ENCODE measurements at regions not wholly inside any gene's neighbourhood (a gene's known extent, or its start where the extent isn't known, plus 50 kb on each side); places are given as distances from the start of the nearest gene placed in this dataset.

DNA sequence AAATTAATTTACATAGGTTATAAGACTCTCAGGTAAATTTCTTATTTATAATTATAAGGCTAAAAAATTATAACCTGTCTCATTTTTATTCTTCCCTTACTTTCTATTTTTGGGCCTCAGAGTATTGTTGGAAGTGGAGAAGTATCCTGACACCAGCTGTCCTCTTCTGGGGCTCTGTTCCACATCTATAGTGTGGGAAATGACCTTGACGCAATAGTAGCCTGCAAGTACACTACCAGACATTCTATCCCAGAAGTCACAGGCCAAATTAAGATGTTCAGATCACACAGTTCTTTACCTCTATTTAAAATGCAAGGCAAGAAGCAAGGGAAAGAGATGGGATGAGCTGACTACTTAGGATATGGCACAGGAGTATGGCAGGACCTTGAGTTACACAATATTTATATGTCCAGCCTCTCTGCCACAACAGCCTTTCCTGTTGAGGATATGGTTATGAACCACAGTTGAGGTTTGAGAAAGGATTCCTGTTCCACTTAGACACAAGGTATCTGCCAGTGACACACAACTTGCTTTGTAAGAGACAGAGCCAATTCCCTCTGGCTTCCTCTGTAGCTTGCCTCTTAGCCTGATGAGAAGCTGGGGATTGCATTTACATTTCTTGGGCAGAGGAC, 158.0 kb upstream of the IL12A start:
- Histone ChIP-seq H3K9me3 (no peaks in the 10 kb centered on the region), H3K27me3 (replicated peaks; ENCODE audit: insufficient read depth) (no peaks in the 10 kb centered on the region), H3K27ac (no peak overlapping the region), H3K36me3 (no peaks in the 10 kb centered on the region), H3K4me1 (replicated peaks) (no peaks in the 10 kb centered on the region), H3K4me3 (no peak overlapping the region)
- 89% methylated on average over 1 of the region's 1 CpG for WGBS
- no peak for DNase-seq (ENCODE audit: low spot score)
- TF ChIP-seq, protein P1, sequence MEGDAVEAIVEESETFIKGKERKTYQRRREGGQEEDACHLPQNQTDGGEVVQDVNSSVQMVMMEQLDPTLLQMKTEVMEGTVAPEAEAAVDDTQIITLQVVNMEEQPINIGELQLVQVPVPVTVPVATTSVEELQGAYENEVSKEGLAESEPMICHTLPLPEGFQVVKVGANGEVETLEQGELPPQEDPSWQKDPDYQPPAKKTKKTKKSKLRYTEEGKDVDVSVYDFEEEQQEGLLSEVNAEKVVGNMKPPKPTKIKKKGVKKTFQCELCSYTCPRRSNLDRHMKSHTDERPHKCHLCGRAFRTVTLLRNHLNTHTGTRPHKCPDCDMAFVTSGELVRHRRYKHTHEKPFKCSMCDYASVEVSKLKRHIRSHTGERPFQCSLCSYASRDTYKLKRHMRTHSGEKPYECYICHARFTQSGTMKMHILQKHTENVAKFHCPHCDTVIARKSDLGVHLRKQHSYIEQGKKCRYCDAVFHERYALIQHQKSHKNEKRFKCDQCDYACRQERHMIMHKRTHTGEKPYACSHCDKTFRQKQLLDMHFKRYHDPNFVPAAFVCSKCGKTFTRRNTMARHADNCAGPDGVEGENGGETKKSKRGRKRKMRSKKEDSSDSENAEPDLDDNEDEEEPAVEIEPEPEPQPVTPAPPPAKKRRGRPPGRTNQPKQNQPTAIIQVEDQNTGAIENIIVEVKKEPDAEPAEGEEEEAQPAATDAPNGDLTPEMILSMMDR (IDR thresholded peaks at IDR 0.05): no peak
- no peak for TF ChIP-seq POLR2AphosphoS5 (IDR thresholded peaks at IDR 0.05)
- no peak for TF ChIP-seq POLR2A (IDR thresholded peaks at IDR 0.05)
- intact Hi-C loops (cut with DNase I): no loop called here

DNA sequence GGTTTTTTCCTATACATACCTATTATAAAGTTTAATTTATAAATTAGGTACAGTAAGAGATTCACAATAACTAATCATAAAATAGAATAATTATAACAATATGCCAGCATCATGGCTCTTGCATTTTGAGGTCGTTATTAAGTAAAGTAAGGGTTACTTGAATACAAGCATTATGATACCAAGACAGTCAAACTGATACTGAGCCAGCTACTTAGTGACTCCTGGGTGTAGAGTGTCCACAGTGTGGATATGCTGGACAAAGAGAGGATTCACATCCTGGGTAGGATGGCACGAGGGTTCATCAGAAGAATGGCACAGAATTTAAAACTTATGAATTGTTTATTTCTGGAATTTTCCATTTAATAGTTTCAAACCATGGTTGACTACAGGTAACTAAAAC, 157.2 kb upstream of the IL12A start:
- no peak for DNase-seq (ENCODE audit: low spot score)
- no peak overlapping the region for H3K4me3 ChIP-seq
- no peaks in the 10 kb centered on the region for H3K27me3 ChIP-seq (replicated peaks; ENCODE audit: insufficient read depth)
- H3K9me3 ChIP-seq: no peaks in the 10 kb centered on the region
- no peaks in the 10 kb centered on the region for H3K4me1 ChIP-seq (replicated peaks)
- H3K27ac ChIP-seq: no peak overlapping the region
- intact Hi-C loops (cut with DNase I): no loop called here
- H3K36me3 ChIP-seq: no peaks in the 10 kb centered on the region
- no peak for TF ChIP-seq POLR2A (IDR thresholded peaks at IDR 0.05)
- TF ChIP-seq, protein P1 (IDR thresholded peaks at IDR 0.05): no peak
- WGBS: 85% methylated on average over 2 of the region's 2 CpGs

DNA sequence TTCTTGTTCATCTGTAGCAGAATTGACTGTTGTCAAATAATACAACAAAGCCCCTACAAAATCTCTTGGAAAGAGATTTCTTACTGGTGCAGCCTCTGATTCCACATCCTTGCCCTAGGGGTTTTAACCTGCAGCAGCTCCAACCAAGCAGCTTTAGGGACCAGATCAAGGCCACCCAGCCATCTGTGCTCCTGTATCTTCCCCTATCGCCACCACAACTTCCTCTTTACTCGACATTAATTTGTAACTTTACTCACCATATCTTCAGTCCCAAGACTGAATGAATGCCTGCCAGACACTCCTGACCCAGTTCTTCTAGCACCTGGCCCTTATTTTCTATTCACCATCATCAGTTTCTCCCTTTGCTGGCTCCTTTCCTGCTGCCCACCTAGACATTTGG, 156.6 kb upstream of the IL12A start:
- H3K36me3 ChIP-seq: no peaks in the 10 kb centered on the region
- H3K4me1 ChIP-seq (replicated peaks): no peaks in the 10 kb centered on the region
- no peak overlapping the region for H3K27ac ChIP-seq
- H3K27me3 ChIP-seq (replicated peaks; ENCODE audit: insufficient read depth): no peaks in the 10 kb centered on the region
- WGBS: 67% methylated on average over 2 of the region's 2 CpGs
- no peaks in the 10 kb centered on the region for H3K9me3 ChIP-seq
- intact Hi-C loops (cut with DNase I): no loop called here
- DNase-seq (ENCODE audit: low spot score): no peak
- H3K4me3 ChIP-seq: no peak overlapping the region
- TF ChIP-seq POLR2AphosphoS5 (IDR thresholded peaks at IDR 0.05): no peak
- TF ChIP-seq POLR2A (IDR thresholded peaks at IDR 0.05): no peak
- TF ChIP-seq, protein P1 (IDR thresholded peaks at IDR 0.05): no peak

DNA sequence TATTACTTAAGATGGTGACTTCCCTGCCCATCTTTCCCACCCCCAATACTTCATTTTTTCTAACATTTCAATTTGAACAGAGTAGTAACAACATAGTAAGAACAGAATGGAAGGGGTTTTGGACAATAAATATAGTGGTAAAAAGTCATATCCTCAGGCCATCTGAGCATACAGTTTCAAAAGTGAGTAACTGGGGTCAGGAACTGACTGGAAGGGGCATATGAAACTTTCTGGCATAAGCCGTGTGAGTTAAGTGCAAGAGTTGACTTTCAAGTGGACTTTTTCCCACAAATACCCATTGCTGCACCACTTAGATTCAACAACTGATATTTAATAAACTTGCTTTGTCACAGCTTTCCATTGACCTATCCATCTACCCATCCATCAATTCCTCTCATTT, 153.5 kb upstream of the IL12A start:
- no peaks in the 10 kb centered on the region for H3K27me3 ChIP-seq (replicated peaks; ENCODE audit: insufficient read depth)
- H3K4me3 ChIP-seq: no peak overlapping the region
- H3K27ac ChIP-seq: no peak overlapping the region
- H3K4me1 ChIP-seq (replicated peaks): no peaks in the 10 kb centered on the region
- 90% methylated on average over 1 of the region's 1 CpG for WGBS
- no peaks in the 10 kb centered on the region for H3K9me3 ChIP-seq
- TF ChIP-seq, protein P1 (IDR thresholded peaks at IDR 0.05): no peak
- no peak for TF ChIP-seq POLR2AphosphoS5 (IDR thresholded peaks at IDR 0.05)
- TF ChIP-seq POLR2A (IDR thresholded peaks at IDR 0.05): no peak
- intact Hi-C loops (cut with DNase I): no loop called here
- H3K36me3 ChIP-seq: no peaks in the 10 kb centered on the region
- DNase-seq (ENCODE audit: low spot score): no peak

DNA sequence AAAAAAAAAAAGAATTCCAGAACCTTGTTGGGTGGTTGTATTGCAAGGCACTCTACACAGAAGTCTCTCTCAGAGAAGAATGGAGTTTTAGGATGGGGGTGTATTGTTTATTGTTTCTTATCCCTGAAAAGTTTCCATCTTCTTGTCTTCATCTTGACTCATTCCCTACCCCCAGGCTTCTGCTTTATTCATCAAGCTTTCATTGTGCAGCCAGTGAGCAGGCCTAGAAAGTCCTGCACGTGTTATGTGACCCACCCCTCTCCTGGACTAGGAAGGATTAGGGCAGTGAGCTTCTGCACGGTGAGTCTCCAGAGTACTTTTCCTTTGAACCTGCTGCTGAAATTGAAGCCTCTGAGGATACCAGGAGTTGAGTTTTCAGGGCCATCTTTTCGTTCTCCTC, 150.9 kb upstream of the IL12A start:
- intact Hi-C loops (cut with DNase I): loop anchor here (2.0 kb wide), 1 partner anchor 37 kb away; no protein-coding TSS in a partner anchor
- Histone ChIP-seq H3K9me3 (no peaks in the 10 kb centered on the region), H3K4me1 (replicated peaks) (no peaks in the 10 kb centered on the region), H3K4me3 (no peak overlapping the region), H3K27ac (peak overlapping the region in 1 of 2 donors; percentile 16), H3K36me3 (no peaks in the 10 kb centered on the region), H3K27me3 (replicated peaks; ENCODE audit: insufficient read depth) (no peaks in the 10 kb centered on the region)
- no peak for TF ChIP-seq POLR2A (IDR thresholded peaks at IDR 0.05)
- TF ChIP-seq, protein P1 (IDR thresholded peaks at IDR 0.05): no peak
- TF ChIP-seq POLR2AphosphoS5 (IDR thresholded peaks at IDR 0.05): no peak
- DNase-seq (ENCODE audit: low spot score): no peak
- WGBS: 71% methylated on average over 3 of the region's 3 CpGs
